ENCODE measurements at regions not wholly inside any gene's neighbourhood (a gene's known extent, or its start where the extent isn't known, plus 50 kb on each side); places are given as distances from the start of the nearest gene placed in this dataset.

- H3K4me3 ChIP-seq (ENCODE audit: low read depth, low read length), result no peak overlapping the region
- DNase-seq (ENCODE audit: low read depth), result no peak
- TF ChIP-seq, protein P1, sequence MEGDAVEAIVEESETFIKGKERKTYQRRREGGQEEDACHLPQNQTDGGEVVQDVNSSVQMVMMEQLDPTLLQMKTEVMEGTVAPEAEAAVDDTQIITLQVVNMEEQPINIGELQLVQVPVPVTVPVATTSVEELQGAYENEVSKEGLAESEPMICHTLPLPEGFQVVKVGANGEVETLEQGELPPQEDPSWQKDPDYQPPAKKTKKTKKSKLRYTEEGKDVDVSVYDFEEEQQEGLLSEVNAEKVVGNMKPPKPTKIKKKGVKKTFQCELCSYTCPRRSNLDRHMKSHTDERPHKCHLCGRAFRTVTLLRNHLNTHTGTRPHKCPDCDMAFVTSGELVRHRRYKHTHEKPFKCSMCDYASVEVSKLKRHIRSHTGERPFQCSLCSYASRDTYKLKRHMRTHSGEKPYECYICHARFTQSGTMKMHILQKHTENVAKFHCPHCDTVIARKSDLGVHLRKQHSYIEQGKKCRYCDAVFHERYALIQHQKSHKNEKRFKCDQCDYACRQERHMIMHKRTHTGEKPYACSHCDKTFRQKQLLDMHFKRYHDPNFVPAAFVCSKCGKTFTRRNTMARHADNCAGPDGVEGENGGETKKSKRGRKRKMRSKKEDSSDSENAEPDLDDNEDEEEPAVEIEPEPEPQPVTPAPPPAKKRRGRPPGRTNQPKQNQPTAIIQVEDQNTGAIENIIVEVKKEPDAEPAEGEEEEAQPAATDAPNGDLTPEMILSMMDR (conservative IDR thresholded peaks at IDR 0.05; ENCODE audit: low read depth, low read length), result no peak
Observed at GRCh38 chr2:78778756-78779510, 246.6 kb upstream of the REG3G start.

DNA sequence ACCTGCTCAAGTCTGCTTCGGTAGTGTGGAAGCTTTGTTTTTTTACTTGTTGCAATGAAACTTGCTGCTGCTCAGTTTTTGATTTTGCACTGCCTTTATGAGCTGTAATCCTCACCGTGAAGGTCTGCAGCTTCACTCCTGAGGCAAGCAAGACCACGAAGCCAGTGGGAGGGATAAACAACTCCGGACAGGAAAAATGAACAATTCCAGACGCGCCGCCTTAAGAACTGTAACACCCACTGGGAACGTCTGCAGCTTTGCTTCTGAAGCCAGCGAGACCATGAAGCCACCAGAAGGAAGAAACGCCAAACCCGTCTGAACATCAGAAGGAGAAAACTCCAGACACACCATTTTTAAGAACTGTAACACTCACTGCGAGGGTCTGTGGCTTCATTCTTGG, 245.7 kb upstream of the REG3G start:
- DNase-seq (ENCODE audit: low read depth), result no peak

DNA sequence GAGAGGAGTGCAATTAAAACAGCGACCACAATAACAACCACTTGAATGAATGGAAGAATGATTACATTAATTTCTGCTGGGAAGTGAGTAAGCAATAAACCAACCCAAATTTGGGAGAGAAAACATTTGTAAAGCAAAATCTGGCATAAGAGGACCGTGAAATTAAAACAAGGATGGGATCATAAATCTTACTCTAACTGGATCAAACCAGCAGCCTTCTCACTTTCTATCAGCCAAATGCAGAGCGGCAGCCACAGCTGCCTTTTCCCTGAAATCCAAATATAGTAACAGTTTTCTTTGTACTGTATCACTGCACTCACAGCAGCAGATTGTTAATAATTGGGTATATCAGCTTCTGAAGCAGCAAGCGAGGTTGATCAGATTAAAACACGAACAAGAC, 245.2 kb upstream of the REG3G start:
- no peak for DNase-seq (ENCODE audit: low read depth)
- H3K4me3 ChIP-seq (ENCODE audit: low read depth, low read length), result no peak overlapping the region
- TF ChIP-seq, protein P1 (conservative IDR thresholded peaks at IDR 0.05; ENCODE audit: low read depth, low read length), result no peak

More for the DNA sequence above, 245.7 kb upstream of the REG3G start:
- no peak overlapping the region for H3K4me3 ChIP-seq (ENCODE audit: low read depth, low read length)
- TF ChIP-seq, protein P1 (conservative IDR thresholded peaks at IDR 0.05; ENCODE audit: low read depth, low read length), result no peak

GRCh38 chr2:78780864-78781583, 244.5 kb upstream of the REG3G start:
- no peak for DNase-seq (ENCODE audit: low read depth)
- H3K4me3 ChIP-seq (ENCODE audit: low read depth, low read length), result no peak overlapping the region
- TF ChIP-seq, protein P1 (conservative IDR thresholded peaks at IDR 0.05; ENCODE audit: low read depth, low read length), result no peak

DNA sequence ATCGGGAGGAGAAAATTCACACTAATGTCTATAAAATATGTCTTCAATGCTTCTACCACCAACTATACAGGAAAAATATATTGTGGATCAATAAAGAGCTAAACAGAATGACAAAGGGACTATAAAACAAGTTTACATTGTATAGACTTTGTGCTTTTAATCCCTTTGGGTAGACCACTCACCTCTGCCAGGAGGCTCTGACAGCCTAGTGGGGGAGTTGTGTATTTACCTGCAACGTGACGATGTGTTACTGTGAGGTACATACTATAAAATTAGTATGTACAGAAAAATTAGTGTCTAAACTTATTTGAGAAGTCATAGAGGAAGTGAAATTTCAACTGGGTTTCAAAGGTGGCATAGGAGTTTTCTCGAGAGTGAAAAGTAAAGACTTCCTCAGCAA, 243.3 kb upstream of the REG3G start:
- TF ChIP-seq, protein P1 (conservative IDR thresholded peaks at IDR 0.05; ENCODE audit: low read depth, low read length), result no peak
- no peak for DNase-seq (ENCODE audit: low read depth)
- H3K4me3 ChIP-seq (ENCODE audit: low read depth, low read length), result no peak overlapping the region

DNA sequence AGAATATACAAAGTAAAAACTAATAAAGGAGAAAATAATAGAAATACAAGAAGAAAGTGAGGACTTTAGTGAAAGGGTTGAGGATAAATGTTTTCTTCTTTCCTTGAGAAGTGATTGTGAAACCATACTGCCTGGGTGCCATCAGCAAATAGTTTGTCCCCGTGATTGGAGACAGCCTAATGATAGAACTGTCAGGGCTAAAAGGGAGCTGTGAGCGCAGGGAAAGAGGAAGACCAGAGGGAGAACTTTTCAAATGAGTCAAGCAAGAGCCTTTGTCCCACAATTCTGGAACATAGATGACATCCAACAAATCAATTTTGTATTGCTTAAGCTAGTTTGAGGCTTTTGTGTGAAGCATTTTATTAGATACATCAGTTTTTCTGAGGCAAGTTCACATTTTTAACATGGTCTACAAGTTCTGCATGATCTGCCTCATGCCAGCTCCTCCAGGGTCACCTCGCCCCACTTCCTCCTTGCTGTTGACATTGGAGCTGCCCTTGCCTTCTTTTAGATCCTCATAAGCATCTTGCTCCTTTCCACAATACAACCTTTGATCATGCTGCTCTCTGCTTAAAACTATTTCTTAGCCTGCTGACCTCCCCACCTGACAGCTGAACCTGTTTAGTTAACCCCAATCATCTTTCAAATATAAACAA, 213.4 kb upstream of the REG3G start:
- TF ChIP-seq, protein P1 (conservative IDR thresholded peaks at IDR 0.05; ENCODE audit: low read depth, low read length), result no peak
- no peak overlapping the region for H3K4me3 ChIP-seq (ENCODE audit: low read depth, low read length)
- DNase-seq (ENCODE audit: low read depth), result no peak
